ENCODE measurements at regions not wholly inside any gene's neighbourhood (a gene's known extent, or its start where the extent isn't known, plus 50 kb on each side); places are given as distances from the start of the nearest gene placed in this dataset.

DNA sequence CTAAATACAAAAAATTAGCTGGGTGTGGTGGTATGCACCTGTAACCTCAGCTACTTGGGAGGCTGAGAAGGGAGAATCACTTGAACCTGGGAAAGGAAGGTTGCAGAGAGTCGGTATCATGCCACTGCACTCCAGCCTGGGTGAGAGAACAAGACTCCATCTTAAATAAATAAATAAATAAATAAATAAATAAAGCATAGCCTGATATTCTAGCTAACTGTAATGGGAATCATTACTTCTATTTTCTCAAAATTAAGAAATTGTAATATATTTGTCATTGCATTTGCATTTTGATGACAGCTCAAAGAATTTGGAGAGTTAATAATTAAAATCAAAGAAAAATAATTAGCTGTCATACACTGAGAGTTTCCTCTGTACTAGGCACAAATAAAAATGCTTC lies 561.1 kb downstream of the EFNB2 start:
- Histone ChIP-seq H3K4me1 (ENCODE audit: control insufficient read depth, insufficient read depth, low read length) (peaks cover 15% of the 10 kb centered on the region), H3K27ac (ENCODE audit: extremely low read depth, low read depth, low read length) (no peak overlapping the region), H3K4me3 (ENCODE audit: low read depth, low read length) (no peak overlapping the region), H3K36me3 (ENCODE audit: control insufficient read depth in 2 of 2, insufficient read depth in 1 of 2, low read length in 2 of 2) (no peaks in the 10 kb centered on the region), H3K9me3 (ENCODE audit: control insufficient read depth, insufficient read depth, low read depth, low read length) (no peaks in the 10 kb centered on the region)
- POLR2A ChIA-PET = no interaction called here
- CTCF ChIA-PET = no interaction called here
- TF ChIP-seq ZNF140 (tag by site-specific recombination; IDR thresholded peaks at IDR 0.05) (peak; percentile 83; the same call in 1 of the 2 replicates), ZNF629 (tag by site-specific recombination; IDR thresholded peaks at IDR 0.05) (0 out of 2 replicates have a peak, but pooled peaks have one; percentile 15), OSR2 (tag by site-specific recombination; IDR thresholded peaks at IDR 0.05) (no peak), ZNF341 (tag by site-specific recombination; IDR thresholded peaks at IDR 0.05; ENCODE audit: low read depth) (0 out of 2 replicates have a peak, but pooled peaks have one; percentile 12), ZBTB48 (tag by site-specific recombination; IDR thresholded peaks at IDR 0.05) (no peak), ZNF558 (tag by site-specific recombination; IDR thresholded peaks at IDR 0.05) (0 out of 2 replicates have a peak, but pooled peaks have one; percentile 35), ZNF292 (tag by site-specific recombination; IDR thresholded peaks at IDR 0.05; ENCODE audit: borderline replicate concordance, low read depth) (no peak), ZFP69B (tag by site-specific recombination; IDR thresholded peaks at IDR 0.05) (no peak), ZNF223 (tag by site-specific recombination; IDR thresholded peaks at IDR 0.05) (0 out of 2 replicates have a peak, but pooled peaks have one; percentile 51), ZNF777 (tag by site-specific recombination; IDR thresholded peaks at IDR 0.05; ENCODE audit: borderline replicate concordance) (no peak), SALL2 (tag by site-specific recombination; IDR thresholded peaks at IDR 0.05; ENCODE audit: borderline replicate concordance) (no peak), ZNF202 (tag by site-specific recombination; IDR thresholded peaks at IDR 0.05; ENCODE audit: borderline replicate concordance) (peak; percentile 73; the same call in 1 of the 2 replicates), ZBTB8A (tag by site-specific recombination; IDR thresholded peaks at IDR 0.05) (peak; percentile 67), ZNF394 (tag by site-specific recombination; IDR thresholded peaks at IDR 0.05; ENCODE audit: borderline replicate concordance) (peak; percentile 85; the same call in 1 of the 2 replicates), ZNF768 (tag by site-specific recombination; IDR thresholded peaks at IDR 0.05) (no peak), HOXD13 (CRISPR knock-in tag; IDR thresholded peaks at IDR 0.05; ENCODE audit: borderline replicate concordance) (no peak), SP2 (tag by site-specific recombination; IDR thresholded peaks at IDR 0.05) (no peak), ZNF518A (tag by site-specific recombination; conservative IDR thresholded peaks at IDR 0.05; ENCODE audit: low read depth) (peak; percentile 71; the same call in 1 of the 2 replicates), ZBTB11 (tag by site-specific recombination; conservative IDR thresholded peaks at IDR 0.05; ENCODE audit: low read depth) (peak; percentile 54), ZNF529 (tag by site-specific recombination; IDR thresholded peaks at IDR 0.05; ENCODE audit: insufficient replicate concordance) (peak; percentile 56)
- TF ChIP-seq, protein P1, sequence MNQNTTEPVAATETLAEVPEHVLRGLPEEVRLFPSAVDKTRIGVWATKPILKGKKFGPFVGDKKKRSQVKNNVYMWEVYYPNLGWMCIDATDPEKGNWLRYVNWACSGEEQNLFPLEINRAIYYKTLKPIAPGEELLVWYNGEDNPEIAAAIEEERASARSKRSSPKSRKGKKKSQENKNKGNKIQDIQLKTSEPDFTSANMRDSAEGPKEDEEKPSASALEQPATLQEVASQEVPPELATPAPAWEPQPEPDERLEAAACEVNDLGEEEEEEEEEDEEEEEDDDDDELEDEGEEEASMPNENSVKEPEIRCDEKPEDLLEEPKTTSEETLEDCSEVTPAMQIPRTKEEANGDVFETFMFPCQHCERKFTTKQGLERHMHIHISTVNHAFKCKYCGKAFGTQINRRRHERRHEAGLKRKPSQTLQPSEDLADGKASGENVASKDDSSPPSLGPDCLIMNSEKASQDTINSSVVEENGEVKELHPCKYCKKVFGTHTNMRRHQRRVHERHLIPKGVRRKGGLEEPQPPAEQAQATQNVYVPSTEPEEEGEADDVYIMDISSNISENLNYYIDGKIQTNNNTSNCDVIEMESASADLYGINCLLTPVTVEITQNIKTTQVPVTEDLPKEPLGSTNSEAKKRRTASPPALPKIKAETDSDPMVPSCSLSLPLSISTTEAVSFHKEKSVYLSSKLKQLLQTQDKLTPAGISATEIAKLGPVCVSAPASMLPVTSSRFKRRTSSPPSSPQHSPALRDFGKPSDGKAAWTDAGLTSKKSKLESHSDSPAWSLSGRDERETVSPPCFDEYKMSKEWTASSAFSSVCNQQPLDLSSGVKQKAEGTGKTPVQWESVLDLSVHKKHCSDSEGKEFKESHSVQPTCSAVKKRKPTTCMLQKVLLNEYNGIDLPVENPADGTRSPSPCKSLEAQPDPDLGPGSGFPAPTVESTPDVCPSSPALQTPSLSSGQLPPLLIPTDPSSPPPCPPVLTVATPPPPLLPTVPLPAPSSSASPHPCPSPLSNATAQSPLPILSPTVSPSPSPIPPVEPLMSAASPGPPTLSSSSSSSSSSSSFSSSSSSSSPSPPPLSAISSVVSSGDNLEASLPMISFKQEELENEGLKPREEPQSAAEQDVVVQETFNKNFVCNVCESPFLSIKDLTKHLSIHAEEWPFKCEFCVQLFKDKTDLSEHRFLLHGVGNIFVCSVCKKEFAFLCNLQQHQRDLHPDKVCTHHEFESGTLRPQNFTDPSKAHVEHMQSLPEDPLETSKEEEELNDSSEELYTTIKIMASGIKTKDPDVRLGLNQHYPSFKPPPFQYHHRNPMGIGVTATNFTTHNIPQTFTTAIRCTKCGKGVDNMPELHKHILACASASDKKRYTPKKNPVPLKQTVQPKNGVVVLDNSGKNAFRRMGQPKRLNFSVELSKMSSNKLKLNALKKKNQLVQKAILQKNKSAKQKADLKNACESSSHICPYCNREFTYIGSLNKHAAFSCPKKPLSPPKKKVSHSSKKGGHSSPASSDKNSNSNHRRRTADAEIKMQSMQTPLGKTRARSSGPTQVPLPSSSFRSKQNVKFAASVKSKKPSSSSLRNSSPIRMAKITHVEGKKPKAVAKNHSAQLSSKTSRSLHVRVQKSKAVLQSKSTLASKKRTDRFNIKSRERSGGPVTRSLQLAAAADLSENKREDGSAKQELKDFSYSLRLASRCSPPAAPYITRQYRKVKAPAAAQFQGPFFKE (tag by site-specific recombination; IDR thresholded peaks at IDR 0.05; ENCODE audit: borderline replicate concordance) = no peak
- TF ChIP-seq, protein P2, sequence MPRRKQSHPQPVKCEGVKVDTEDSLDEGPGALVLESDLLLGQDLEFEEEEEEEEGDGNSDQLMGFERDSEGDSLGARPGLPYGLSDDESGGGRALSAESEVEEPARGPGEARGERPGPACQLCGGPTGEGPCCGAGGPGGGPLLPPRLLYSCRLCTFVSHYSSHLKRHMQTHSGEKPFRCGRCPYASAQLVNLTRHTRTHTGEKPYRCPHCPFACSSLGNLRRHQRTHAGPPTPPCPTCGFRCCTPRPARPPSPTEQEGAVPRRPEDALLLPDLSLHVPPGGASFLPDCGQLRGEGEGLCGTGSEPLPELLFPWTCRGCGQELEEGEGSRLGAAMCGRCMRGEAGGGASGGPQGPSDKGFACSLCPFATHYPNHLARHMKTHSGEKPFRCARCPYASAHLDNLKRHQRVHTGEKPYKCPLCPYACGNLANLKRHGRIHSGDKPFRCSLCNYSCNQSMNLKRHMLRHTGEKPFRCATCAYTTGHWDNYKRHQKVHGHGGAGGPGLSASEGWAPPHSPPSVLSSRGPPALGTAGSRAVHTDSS (tag by site-specific recombination; IDR thresholded peaks at IDR 0.05) = no peak
